Activated CD4-positive, alpha-beta T cell treated with anti-CD3 and anti-CD28 coated beads, Interleukin-2, amount 50 U/mL, for 16 hours (primary cell): ENCODE measurements at regions not wholly inside any gene's neighbourhood (a gene's known extent, or its start where the extent isn't known, plus 50 kb on each side); places are given as distances from the start of the nearest gene placed in this dataset.
"Not testable (repeated sequence)": the region's sequence is repeated elsewhere in the genome, so short reads cannot be mapped to it uniquely, and the experiment has no call there.

Source experiments
- DNase-seq: peaks from one replicate; pipeline ENCODE4 v3.0.0-alpha.2; 2020

GRCh38 chr1:96222701-96223100 lies 498.9 kb upstream of the PTBP2 start:
- no peak for DNase-seq

- DNase-seq = not testable (repeated sequence)
These were observed 497.4 kb upstream of the PTBP2 start for GRCh38 chr1:96224229-96224628.

GRCh38 chr1:96233422-96233821 lies 488.2 kb upstream of the PTBP2 start:
- DNase-seq = no peak

- DNase-seq = no peak
These were observed 487.3 kb upstream of the PTBP2 start for GRCh38 chr1:96234299-96234698.

GRCh38 chr1:96236156-96236739 lies 485.3 kb upstream of the PTBP2 start:
- peak; percentile 16 for DNase-seq

- no peak for DNase-seq
These were observed 483.2 kb upstream of the PTBP2 start for GRCh38 chr1:96238426-96238825.

GRCh38 chr1:96240438-96240837 lies 481.1 kb upstream of the PTBP2 start:
- DNase-seq = no peak

- DNase-seq = no peak
These were observed 468.1 kb upstream of the PTBP2 start for GRCh38 chr1:96253246-96254035.

- DNase-seq = no peak
These were observed 465.3 kb upstream of the PTBP2 start for GRCh38 chr1:96256130-96256790.

GRCh38 chr1:96259399-96259798 lies 462.2 kb upstream of the PTBP2 start:
- no peak for DNase-seq

GRCh38 chr1:96281491-96281890 lies 440.1 kb upstream of the PTBP2 start:
- no peak for DNase-seq

GRCh38 chr1:96290033-96290432 lies 431.6 kb upstream of the PTBP2 start:
- DNase-seq = no peak

GRCh38 chr1:96290801-96291200 lies 430.8 kb upstream of the PTBP2 start:
- no peak for DNase-seq

GRCh38 chr1:96291468-96291867 lies 430.1 kb upstream of the PTBP2 start:
- no peak for DNase-seq

- no peak for DNase-seq
These were observed 429.4 kb upstream of the PTBP2 start for GRCh38 chr1:96292141-96292540.

- DNase-seq = no peak
These were observed 424.6 kb upstream of the PTBP2 start for GRCh38 chr1:96296991-96297390.

- DNase-seq = no peak
These were observed 414.6 kb upstream of the PTBP2 start for GRCh38 chr1:96306809-96307560.

GRCh38 chr1:96308314-96308713 lies 413.3 kb upstream of the PTBP2 start:
- DNase-seq = no peak

- no peak for DNase-seq
These were observed 411.8 kb upstream of the PTBP2 start for GRCh38 chr1:96309783-96310182.

GRCh38 chr1:96313216-96313615 lies 408.4 kb upstream of the PTBP2 start:
- DNase-seq = no peak

- DNase-seq = no peak
These were observed 392.5 kb upstream of the PTBP2 start for GRCh38 chr1:96329121-96329520.

- no peak for DNase-seq
These were observed 390.0 kb upstream of the PTBP2 start for GRCh38 chr1:96331596-96331995.

GRCh38 chr1:96333522-96334235 lies 387.9 kb upstream of the PTBP2 start:
- DNase-seq = no peak
